AG09319 (cell line): ENCODE measurements at regions not wholly inside any gene's neighbourhood (a gene's known extent, or its start where the extent isn't known, plus 50 kb on each side); places are given as distances from the start of the nearest gene placed in this dataset.

ENCODE experiments used
- DNase-seq: peaks from one replicate; pipeline ENCODE4 v3.0.0-alpha.2; 2010; ENCODE audit warnings: low read depth; ENCODE audit errors: extremely low read depth
- CTCF ChIP-seq: IDR thresholded peaks from 2 replicates; pipeline ENCODE4 v1.5.1; 2011; ENCODE audit warnings: low read depth, mild to moderate bottlenecking, inconsistent platforms, low read length, moderate library complexity

GRCh38 chr12:63025116-63025515, 90.2 kb upstream of the PPM1H start:
- no peak for DNase-seq
- no peak for TF ChIP-seq CTCF

- no peak for TF ChIP-seq CTCF
- no peak for DNase-seq
Observed at GRCh38 chr12:63023926-63024325, 89.0 kb upstream of the PPM1H start.

GRCh38 chr12:63021116-63021515, 86.2 kb upstream of the PPM1H start:
- TF ChIP-seq CTCF, result no peak
- no peak for DNase-seq

- DNase-seq, result no peak
- no peak for TF ChIP-seq CTCF
Observed at GRCh38 chr12:63020269-63020668, 85.3 kb upstream of the PPM1H start.

GRCh38 chr12:63018273-63018672, 83.3 kb upstream of the PPM1H start:
- TF ChIP-seq CTCF, result no peak
- DNase-seq, result no peak

GRCh38 chr12:63013302-63013701, 78.4 kb upstream of the PPM1H start:
- no peak for TF ChIP-seq CTCF
- no peak for DNase-seq

- no peak for DNase-seq
- TF ChIP-seq CTCF, result no peak
Observed at GRCh38 chr12:63010698-63011097, 75.7 kb upstream of the PPM1H start.

GRCh38 chr12:63008372-63008771, 73.4 kb upstream of the PPM1H start:
- no peak for DNase-seq
- no peak for TF ChIP-seq CTCF
